ENCODE measurements at regions not wholly inside any gene's neighbourhood (a gene's known extent, or its start where the extent isn't known, plus 50 kb on each side); places are given as distances from the start of the nearest gene placed in this dataset.

- 71% methylated on average over 1 of the region's 1 CpG for WGBS (ENCODE audit: insufficient coverage)
- H3K9ac ChIP-seq (ENCODE audit: insufficient read depth, low read length, poor library complexity, severe bottlenecking) = no peak overlapping the region
- H2AFZ ChIP-seq (ENCODE audit: insufficient read depth, low read depth, low read length, poor library complexity, severe bottlenecking) = no peak overlapping the region
- H3K36me3 ChIP-seq (replicated peaks in 1 of 2; ENCODE audit: control insufficient read depth in 1 of 2, insufficient read depth in 2 of 2, low read length in 2 of 2) = no peaks in the 10 kb centered on the region
- H3K4me1 Mint-ChIP-seq = no peaks in the 10 kb centered on the region
- no peaks in the 10 kb centered on the region for H3K4me1 ChIP-seq (ENCODE audit: control insufficient read depth in 1 of 2, insufficient read depth in 2 of 2, low read length in 2 of 2)
- no peak overlapping the region for H3K4me2 ChIP-seq (replicated peaks; ENCODE audit: extremely low read depth, low read length, poor library complexity, severe bottlenecking)
- H3K4me3 ChIP-seq (replicated peaks in 1 of 3; ENCODE audit: low read depth in 2 of 3, low read length in 3 of 3) = no peak overlapping the region
- no peak overlapping the region for H3K27ac ChIP-seq (ENCODE audit: low read depth in 1 of 2, low read length in 2 of 2)
- no peaks in the 10 kb centered on the region for H4K20me1 ChIP-seq (ENCODE audit: insufficient read depth, low read length)
- TF ChIP-seq CTCF (IDR thresholded peaks at IDR 0.05) = no peak
- intact Hi-C loops (cut with micrococcal nuclease) = no loop called here
- no peak overlapping the region for H3K27ac Mint-ChIP-seq
- DNase-seq = no peak
- no peak overlapping the region for H3K4me3 Mint-ChIP-seq
- H3K36me3 Mint-ChIP-seq = no peaks in the 10 kb centered on the region
- H3K9me3 Mint-ChIP-seq = no peaks in the 10 kb centered on the region
- H3K79me2 ChIP-seq (ENCODE audit: insufficient read depth, low read length) = no peaks in the 10 kb centered on the region
- peaks cover 1 to 3% (median 3%) of the 10 kb centered on the region in 3 donors for H3K27me3 Mint-ChIP-seq (ENCODE audit: low read depth in 3 of 3)
- H3K9me3 ChIP-seq (replicated peaks in 1 of 2; ENCODE audit: control insufficient read depth in 1 of 2, insufficient read depth in 1 of 2, low read length in 2 of 2) = no peaks in the 10 kb centered on the region
- no peaks in the 10 kb centered on the region for H3K27me3 ChIP-seq (ENCODE audit: control insufficient read depth in 2 of 2, insufficient read depth in 2 of 2, low read length in 2 of 2)
These were observed 79.3 kb upstream of the FAM98A start for GRCh38 chr2:33678436-33678835.

- Mint-ChIP-seq H3K27ac (no peak overlapping the region), H3K36me3 (no peaks in the 10 kb centered on the region), H3K4me3 (no peak overlapping the region), H3K27me3 (ENCODE audit: low read depth in 3 of 3) (peaks cover 0 to 3% (median 0%) of the 10 kb centered on the region in 3 donors), H3K4me1 (no peaks in the 10 kb centered on the region), H3K9me3 (no peaks in the 10 kb centered on the region)
- no peaks in the 10 kb centered on the region for H4K20me1 ChIP-seq (ENCODE audit: insufficient read depth, low read length)
- DNase-seq = no peak
- H3K79me2 ChIP-seq (ENCODE audit: insufficient read depth, low read length) = no peaks in the 10 kb centered on the region
- H3K9ac ChIP-seq (ENCODE audit: insufficient read depth, low read length, poor library complexity, severe bottlenecking) = no peak overlapping the region
- H3K4me2 ChIP-seq (replicated peaks; ENCODE audit: extremely low read depth, low read length, poor library complexity, severe bottlenecking) = no peak overlapping the region
- no peak overlapping the region for H3K27ac ChIP-seq (ENCODE audit: low read depth in 1 of 2, low read length in 2 of 2)
- no peaks in the 10 kb centered on the region for H3K36me3 ChIP-seq (replicated peaks in 1 of 2; ENCODE audit: control insufficient read depth in 1 of 2, insufficient read depth in 2 of 2, low read length in 2 of 2)
- no peak overlapping the region for H3K4me3 ChIP-seq (replicated peaks in 1 of 3; ENCODE audit: low read depth in 2 of 3, low read length in 3 of 3)
- no peak overlapping the region for H2AFZ ChIP-seq (ENCODE audit: insufficient read depth, low read depth, low read length, poor library complexity, severe bottlenecking)
- intact Hi-C loops (cut with micrococcal nuclease) = no loop called here
- no peaks in the 10 kb centered on the region for H3K27me3 ChIP-seq (ENCODE audit: control insufficient read depth in 2 of 2, insufficient read depth in 2 of 2, low read length in 2 of 2)
- no peak for TF ChIP-seq CTCF (IDR thresholded peaks at IDR 0.05)
- no CpG with 5 or more reads among the region's 2 CpGs for WGBS (ENCODE audit: insufficient coverage)
- no peaks in the 10 kb centered on the region for H3K9me3 ChIP-seq (replicated peaks in 1 of 2; ENCODE audit: control insufficient read depth in 1 of 2, insufficient read depth in 1 of 2, low read length in 2 of 2)
- no peaks in the 10 kb centered on the region for H3K4me1 ChIP-seq (ENCODE audit: control insufficient read depth in 1 of 2, insufficient read depth in 2 of 2, low read length in 2 of 2)
These were observed 74.8 kb upstream of the FAM98A start for GRCh38 chr2:33673937-33674336.

Data from CD14-positive monocyte (primary cell).